DND-41 (cell line): ENCODE measurements at regions not wholly inside any gene's neighbourhood (a gene's known extent, or its start where the extent isn't known, plus 50 kb on each side); places are given as distances from the start of the nearest gene placed in this dataset.

Source experiments
- CTCF ChIP-seq: IDR thresholded peaks from 2 replicates; pipeline ENCODE4 v1.5.1; 2012; ENCODE audit warnings: borderline replicate concordance, low read length, moderate library complexity, mild to moderate bottlenecking; ENCODE audit not compliant: poor library complexity, severe bottlenecking; ENCODE audit errors: extremely low read depth
- EZH2 ChIP-seq: IDR thresholded peaks from 3 replicates; pipeline ENCODE4 v1.6.1; 2012; ENCODE audit warnings: borderline replicate concordance, low read depth, mild to moderate bottlenecking, moderate library complexity, low read length, inconsistent platforms; ENCODE audit not compliant: severe bottlenecking

DNA sequence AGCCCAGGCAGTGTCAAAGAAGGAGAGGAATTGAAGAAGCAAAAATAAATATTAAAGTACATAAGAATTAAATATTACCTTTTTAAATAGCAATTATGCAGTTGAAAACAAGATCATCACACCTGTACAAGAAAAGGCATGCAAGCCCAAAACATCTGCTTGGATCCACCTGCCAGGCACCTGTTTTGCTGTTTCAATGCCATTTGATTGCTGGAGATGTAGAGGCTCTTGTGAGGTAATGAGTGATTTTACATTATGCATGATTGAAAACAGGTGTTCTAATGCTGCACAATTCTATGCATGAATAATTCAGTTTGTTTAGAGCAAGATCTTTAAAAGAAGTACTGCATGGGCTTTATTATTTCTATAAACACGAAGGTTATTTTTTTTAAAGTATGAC, 700.6 kb upstream of the ZEB2 start:
- no peak for TF ChIP-seq CTCF
- no peak for TF ChIP-seq EZH2
